VCaP (cell line): ENCODE measurements at regions not wholly inside any gene's neighbourhood (a gene's known extent, or its start where the extent isn't known, plus 50 kb on each side); places are given as distances from the start of the nearest gene placed in this dataset.

Source experiments
- H3K27ac ChIP-seq: fragments of 450-650 bp; 2 replicates; pipeline ENCODE4 v1.5.1; 2017
- TF ChIP-seq, protein P1 (sequence below): fragments of 450-650 bp; conservative IDR thresholded peaks from 2 replicates; pipeline ENCODE4 v1.5.1; 2017; ENCODE audit warnings: mild to moderate bottlenecking, moderate library complexity

DNA sequence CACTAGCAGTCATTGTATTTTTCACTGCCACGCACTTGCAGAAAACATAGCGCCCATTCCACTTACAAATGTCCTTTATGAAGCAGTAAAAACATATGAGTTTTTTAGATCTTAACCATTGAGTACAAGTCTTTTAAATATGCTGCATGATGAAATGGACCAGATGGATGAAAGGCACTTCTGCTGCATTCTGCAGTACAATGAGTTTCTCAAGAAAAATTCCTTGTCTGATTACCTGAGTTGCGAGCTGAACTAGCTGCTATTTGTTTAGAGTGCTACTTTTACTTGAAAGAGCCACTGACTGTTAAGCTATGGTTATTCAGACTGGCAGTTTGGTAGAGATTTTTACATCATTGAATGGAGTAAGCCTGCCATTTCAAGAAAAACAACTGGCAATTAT is 825.5 kb upstream of the ACVR2A start:
- TF ChIP-seq, protein P1, sequence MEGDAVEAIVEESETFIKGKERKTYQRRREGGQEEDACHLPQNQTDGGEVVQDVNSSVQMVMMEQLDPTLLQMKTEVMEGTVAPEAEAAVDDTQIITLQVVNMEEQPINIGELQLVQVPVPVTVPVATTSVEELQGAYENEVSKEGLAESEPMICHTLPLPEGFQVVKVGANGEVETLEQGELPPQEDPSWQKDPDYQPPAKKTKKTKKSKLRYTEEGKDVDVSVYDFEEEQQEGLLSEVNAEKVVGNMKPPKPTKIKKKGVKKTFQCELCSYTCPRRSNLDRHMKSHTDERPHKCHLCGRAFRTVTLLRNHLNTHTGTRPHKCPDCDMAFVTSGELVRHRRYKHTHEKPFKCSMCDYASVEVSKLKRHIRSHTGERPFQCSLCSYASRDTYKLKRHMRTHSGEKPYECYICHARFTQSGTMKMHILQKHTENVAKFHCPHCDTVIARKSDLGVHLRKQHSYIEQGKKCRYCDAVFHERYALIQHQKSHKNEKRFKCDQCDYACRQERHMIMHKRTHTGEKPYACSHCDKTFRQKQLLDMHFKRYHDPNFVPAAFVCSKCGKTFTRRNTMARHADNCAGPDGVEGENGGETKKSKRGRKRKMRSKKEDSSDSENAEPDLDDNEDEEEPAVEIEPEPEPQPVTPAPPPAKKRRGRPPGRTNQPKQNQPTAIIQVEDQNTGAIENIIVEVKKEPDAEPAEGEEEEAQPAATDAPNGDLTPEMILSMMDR: no peak
- H3K27ac ChIP-seq: no peak overlapping the region

DNA sequence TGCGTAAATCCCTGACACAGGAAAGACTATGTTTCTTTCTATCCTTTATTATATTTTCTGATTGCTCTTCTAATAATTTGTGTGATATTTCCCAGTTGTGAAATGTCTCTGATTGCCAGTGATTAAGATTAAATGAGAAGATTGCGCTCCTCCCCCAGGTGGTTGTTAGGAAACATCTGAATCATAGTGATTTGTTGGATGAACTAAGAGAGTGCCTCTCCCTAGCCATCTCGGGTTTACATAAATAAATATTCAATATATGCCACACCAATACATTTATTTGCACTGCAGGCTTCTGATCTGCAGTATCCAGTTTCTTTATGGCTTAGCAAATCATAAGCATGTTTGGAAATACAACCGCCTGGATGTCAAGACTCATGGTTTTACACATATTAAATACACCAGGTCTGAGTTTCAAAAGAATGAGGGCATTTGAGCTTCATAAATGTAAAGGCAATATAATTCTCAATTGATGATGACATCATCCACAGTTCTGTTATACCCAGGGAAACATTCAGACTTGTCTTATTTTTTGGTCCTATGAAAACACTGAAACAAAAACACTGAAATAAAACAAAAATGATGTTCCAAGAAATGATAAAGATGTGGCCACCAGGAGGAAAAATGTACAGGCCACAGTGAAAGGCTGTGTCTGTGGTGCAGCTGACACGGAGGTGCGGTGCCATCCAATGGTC is 826.7 kb upstream of the ACVR2A start:
- TF ChIP-seq, protein P1: no peak
- no peak overlapping the region for H3K27ac ChIP-seq

DNA sequence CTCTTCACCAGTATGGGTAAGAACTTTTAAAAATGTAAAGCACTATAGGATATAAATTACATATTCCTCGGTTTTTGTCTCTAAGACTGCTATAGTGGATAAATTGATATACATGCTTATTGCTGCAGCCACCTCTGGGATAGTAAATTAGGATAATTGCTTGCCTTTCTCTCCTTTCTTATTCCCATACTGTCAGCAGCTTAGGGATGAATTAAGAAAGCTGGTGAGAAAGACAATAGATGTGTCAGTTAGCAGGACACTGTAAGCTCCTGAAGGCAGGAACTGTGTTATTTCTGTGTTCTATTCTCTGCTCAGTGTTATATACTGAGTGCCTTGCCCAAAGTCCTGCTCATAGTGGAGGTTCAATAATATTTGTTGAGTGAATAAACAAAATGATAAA is 828.6 kb upstream of the ACVR2A start:
- TF ChIP-seq, protein P1: no peak

DNA sequence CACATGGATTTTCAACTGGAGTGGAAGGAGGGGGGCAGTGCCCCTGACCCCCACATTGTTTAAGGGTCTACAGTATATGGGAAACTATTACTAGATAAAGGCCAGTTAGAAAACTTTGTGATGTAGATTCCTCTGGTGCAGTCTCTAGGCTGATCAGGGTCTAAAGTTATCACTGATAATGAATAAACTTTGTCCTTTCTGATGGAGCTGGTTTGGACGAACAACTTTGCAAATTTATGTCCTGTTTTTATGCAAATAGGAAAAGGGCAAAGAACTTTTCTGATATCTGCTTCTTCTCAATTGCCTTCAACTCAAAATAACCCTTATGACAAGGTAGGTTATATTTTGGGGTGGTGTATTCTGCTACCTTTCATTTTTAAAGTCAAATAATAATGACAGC is 829.2 kb upstream of the ACVR2A start:
- no peak overlapping the region for H3K27ac ChIP-seq
- TF ChIP-seq, protein P1: no peak

More for the DNA sequence above, 828.6 kb upstream of the ACVR2A start:
- no peak overlapping the region for H3K27ac ChIP-seq

DNA sequence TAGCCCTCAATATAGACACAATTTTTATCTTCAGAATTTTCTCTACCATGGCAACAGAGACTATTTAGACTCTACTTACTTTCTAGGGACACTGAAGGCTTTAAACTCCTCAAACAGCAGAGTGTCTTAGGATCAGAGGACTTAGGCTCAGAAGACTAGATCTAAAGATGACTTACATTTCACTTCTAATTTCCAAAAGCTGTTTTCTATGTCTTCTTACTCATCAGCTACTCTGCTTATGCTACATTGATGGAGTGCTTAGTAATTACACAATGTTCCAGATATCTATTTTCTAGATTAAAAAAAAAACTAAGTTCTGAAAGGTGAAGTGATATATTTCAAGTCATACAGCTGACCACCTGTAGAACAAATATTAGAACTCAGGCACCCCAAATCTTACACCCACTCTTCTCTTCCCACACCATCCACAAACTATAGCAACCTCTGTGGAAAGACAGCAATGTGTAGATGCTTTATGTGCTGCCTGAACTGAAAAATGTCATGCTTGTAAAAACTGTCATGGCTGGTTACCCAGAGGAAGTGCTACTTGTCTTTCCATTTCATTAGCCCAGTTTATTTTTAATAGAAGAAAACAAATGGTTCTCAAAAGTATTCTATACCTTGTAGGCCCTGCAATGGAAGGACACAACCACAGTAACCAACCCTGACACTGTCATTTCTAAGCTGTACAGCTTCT is 831.0 kb upstream of the ACVR2A start:
- TF ChIP-seq, protein P1: no peak
- no peak overlapping the region for H3K27ac ChIP-seq

DNA sequence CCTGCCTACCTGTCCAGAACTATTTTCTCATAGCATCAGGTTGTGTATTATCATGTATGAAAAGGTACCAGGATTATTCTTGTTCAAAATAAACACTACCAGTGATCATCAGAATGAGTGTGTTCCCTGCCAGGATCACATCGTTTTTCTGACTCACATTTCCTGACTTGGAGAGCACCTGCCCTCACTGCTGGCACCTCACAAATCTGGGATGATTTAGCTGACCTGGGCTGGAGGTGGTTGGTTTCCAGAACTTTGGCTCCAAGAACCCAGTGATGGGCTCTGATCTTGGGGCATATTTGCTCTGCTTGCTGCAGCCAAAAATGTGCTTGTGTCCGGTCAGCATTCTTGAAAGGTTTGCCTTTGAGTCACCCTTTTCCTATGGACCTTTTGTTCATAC is 836.3 kb upstream of the ACVR2A start:
- TF ChIP-seq, protein P1: no peak
- H3K27ac ChIP-seq: no peak overlapping the region

DNA sequence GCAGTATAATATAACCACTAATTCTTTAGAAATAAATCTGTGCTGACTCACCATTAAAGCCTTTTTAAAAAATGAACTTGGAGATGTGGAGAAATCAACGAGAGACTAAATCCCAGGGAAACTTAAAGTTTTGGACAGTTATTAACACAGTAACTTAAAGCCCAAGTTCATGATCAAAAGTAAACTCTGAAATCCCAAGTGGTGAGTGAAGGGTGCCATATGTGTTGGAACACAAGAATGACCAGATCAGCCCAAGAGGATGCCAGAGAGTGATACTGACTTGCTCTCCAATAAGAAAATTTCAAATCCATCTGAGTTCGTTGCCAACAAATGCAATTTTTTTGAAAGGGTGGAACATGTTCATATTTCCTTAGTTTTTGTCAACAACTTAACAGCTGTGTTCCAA is 838.1 kb upstream of the ACVR2A start:
- TF ChIP-seq, protein P1: no peak
- no peak overlapping the region for H3K27ac ChIP-seq
